H9 (cell line): ENCODE measurements at regions not wholly inside any gene's neighbourhood (a gene's known extent, or its start where the extent isn't known, plus 50 kb on each side); places are given as distances from the start of the nearest gene placed in this dataset.

Experiments
- DNase-seq: peaks from one replicate; pipeline ENCODE4 v3.0.0-alpha.2; 2017
- H2AFZ ChIP-seq: one replicate; pipeline ENCODE4 v1.6.1; 2013; ENCODE audit warnings: mild to moderate bottlenecking, low read length, control low read depth, moderate library complexity
- H2AK5ac ChIP-seq: 2 replicates; pipeline ENCODE4 v1.6.1; 2013; ENCODE audit warnings: low read length, control low read depth, mixed read lengths; ENCODE audit not compliant: insufficient read length
- H2BK120ac ChIP-seq: one replicate; pipeline ENCODE4 v1.6.1; 2013; ENCODE audit warnings: low read depth, mild to moderate bottlenecking, low read length, control low read depth, inconsistent platforms; ENCODE audit not compliant: poor library complexity, severe bottlenecking
- H2BK12ac ChIP-seq: 2 replicates; pipeline ENCODE4 v1.6.1; 2013; ENCODE audit warnings: low read length, control low read depth, mixed read lengths, low read depth; ENCODE audit not compliant: insufficient read length
- H2BK15ac ChIP-seq: 2 replicates; pipeline ENCODE4 v1.6.1; 2013; ENCODE audit warnings: low read depth, low read length, control low read depth
- H2BK20ac ChIP-seq: one replicate; pipeline ENCODE4 v1.6.1; 2013; ENCODE audit warnings: low read depth, mild to moderate bottlenecking, low read length, control low read depth, inconsistent platforms; ENCODE audit not compliant: poor library complexity, severe bottlenecking
- H2BK5ac ChIP-seq: 2 replicates; pipeline ENCODE4 v1.6.1; 2013; ENCODE audit warnings: low read length, control low read depth, mixed read lengths; ENCODE audit not compliant: insufficient read length
- H3K14ac ChIP-seq: 2 replicates; pipeline ENCODE4 v1.6.1; 2013; ENCODE audit warnings: low read length, control low read depth; ENCODE audit not compliant: insufficient read depth
- H3K18ac ChIP-seq: 2 replicates; pipeline ENCODE4 v1.6.1; 2013; ENCODE audit warnings: low read depth, mild to moderate bottlenecking, mixed read lengths, low read length, control low read depth; ENCODE audit not compliant: insufficient read length
- H3K23ac ChIP-seq: 2 replicates; pipeline ENCODE4 v1.6.1; 2013; ENCODE audit warnings: low read length, control low read depth, mixed read lengths, low read depth; ENCODE audit not compliant: insufficient read length
- H3K23me2 ChIP-seq: 2 replicates; pipeline ENCODE4 v1.6.1; 2013; ENCODE audit warnings: low read depth, mild to moderate bottlenecking, mixed read lengths, low read length, control low read depth; ENCODE audit not compliant: insufficient read length, poor library complexity, severe bottlenecking
- H3K27ac ChIP-seq: 2 replicates; pipeline ENCODE4 v1.5.1; 2013; ENCODE audit warnings: low read length, control low read depth, mixed read lengths, low read depth; ENCODE audit not compliant: insufficient read length
- H3K27me3 ChIP-seq: 2 replicates; pipeline ENCODE4 v1.6.1; 2013; ENCODE audit warnings: low read length, control low read depth, inconsistent platforms; ENCODE audit not compliant: insufficient read depth
- H3K4ac ChIP-seq: 2 replicates; pipeline ENCODE4 v1.6.1; 2013; ENCODE audit warnings: low read depth, mild to moderate bottlenecking, control low read depth, inconsistent platforms, low read length, moderate library complexity
- H3K4me1 ChIP-seq: 2 replicates; pipeline ENCODE4 v1.6.1; 2013; ENCODE audit warnings: low read length, control low read depth, inconsistent platforms; ENCODE audit not compliant: insufficient read depth
- H3K4me2 ChIP-seq: 2 replicates; pipeline ENCODE4 v1.6.1; 2013; ENCODE audit warnings: low read length, control low read depth, mixed read lengths; ENCODE audit not compliant: insufficient read length, insufficient read depth
- H3K56ac ChIP-seq: 2 replicates; pipeline ENCODE4 v1.6.1; 2013; ENCODE audit warnings: low read depth, mild to moderate bottlenecking, mixed read lengths, low read length, control low read depth; ENCODE audit not compliant: insufficient read length
- H3K79me1 ChIP-seq: 2 replicates; pipeline ENCODE4 v1.6.1; 2013; ENCODE audit warnings: low read depth, mild to moderate bottlenecking, moderate library complexity, low read length, control low read depth, inconsistent platforms; ENCODE audit not compliant: insufficient read depth, poor library complexity, severe bottlenecking
- H3K79me2 ChIP-seq: 2 replicates; pipeline ENCODE4 v1.6.1; 2013; ENCODE audit warnings: low read length, control low read depth, inconsistent platforms; ENCODE audit not compliant: insufficient read depth
- H3K9ac ChIP-seq: 2 replicates; pipeline ENCODE4 v1.6.1; 2013; ENCODE audit warnings: low read length, control low read depth, mixed read lengths; ENCODE audit not compliant: insufficient read length; ENCODE audit errors: extremely low read depth
- H3K9me3 ChIP-seq: one replicate; pipeline ENCODE4 v1.6.1; 2013; ENCODE audit warnings: low read depth, low read length, inconsistent platforms; ENCODE audit not compliant: control insufficient read depth
- H3T11ph ChIP-seq: one replicate; pipeline ENCODE4 v1.6.1; 2013; ENCODE audit warnings: mild to moderate bottlenecking, low read length, control low read depth, inconsistent platforms
- H4K20me1 ChIP-seq: one replicate; pipeline ENCODE4 v1.6.1; 2013; ENCODE audit not compliant: control insufficient read depth, insufficient read length, insufficient read depth
- H4K5ac ChIP-seq: 2 replicates; pipeline ENCODE4 v1.6.1; 2013; ENCODE audit warnings: low read depth, mild to moderate bottlenecking, mixed read lengths, low read length, control low read depth; ENCODE audit not compliant: insufficient read length
- H4K8ac ChIP-seq: replicated peaks from 2 replicates; pipeline ENCODE4 v1.6.1; 2013; ENCODE audit warnings: low read length, control low read depth, mixed read lengths, low read depth; ENCODE audit not compliant: insufficient read length
- H4K91ac ChIP-seq: 2 replicates; pipeline ENCODE4 v1.6.1; 2013; ENCODE audit warnings: low read depth, mild to moderate bottlenecking, moderate library complexity, mixed read lengths, low read length, control low read depth; ENCODE audit not compliant: insufficient read length
- H3K27ac Mint-ChIP-seq, 3 experiments: 2 replicates in 2 of 3; 3 replicates in 1 of 3; pipeline ENCODE4 v1.8.0; 2020 to 2021; ENCODE audit warnings: mixed read lengths in 3 of 3, mild to moderate bottlenecking in 1 of 3, moderate library complexity in 1 of 3
- H3K27me3 Mint-ChIP-seq: 2 replicates; pipeline ENCODE4 v1.8.0; 2021; ENCODE audit warnings: low read depth, mild to moderate bottlenecking, moderate library complexity, mixed read lengths
- H3K36me3 Mint-ChIP-seq, 3 experiments: 2 replicates in 2 of 3; 3 replicates in 1 of 3; pipeline ENCODE4 v1.8.0; 2020 to 2021; ENCODE audit warnings: low read depth in 3 of 3, mixed read lengths in 3 of 3; ENCODE audit not compliant: insufficient read depth in 1 of 3
- H3K4me1 Mint-ChIP-seq, 2 experiments: 2 replicates each; pipeline ENCODE4 v1.8.0; 2020; ENCODE audit warnings: mixed read lengths in 2 of 2
- H3K4me3 Mint-ChIP-seq, 2 experiments: 2 replicates in 1 of 2; 3 replicates in 1 of 2; pipeline ENCODE4 v1.8.0; 2020 to 2021; ENCODE audit warnings: mild to moderate bottlenecking in 2 of 2, mixed read lengths in 2 of 2, moderate library complexity in 1 of 2
- H3K9me3 Mint-ChIP-seq, 2 experiments: 2 replicates in 1 of 2; 3 replicates in 1 of 2; pipeline ENCODE4 v1.8.0; 2020; ENCODE audit warnings: mild to moderate bottlenecking in 2 of 2, mixed read lengths in 2 of 2, moderate library complexity in 1 of 2
- CTCF ChIP-seq: fragments of 200-600 bp; sonication (generic); conservative IDR thresholded peaks from 3 replicates; pipeline ENCODE4 v1.8.0; 2021; ENCODE audit warnings: antibody characterized with exemption, mild to moderate bottlenecking
- WGBS: extraction: QIAGEN DNeasy Blood & Tissue Kit; methylation state at CpG from one replicate; pipeline ENCODE4 v1.1.7; 2013; ENCODE audit warnings: missing lambda C conversion rate, low lambda C conversion rate, mixed read lengths; ENCODE audit not compliant: insufficient read length; ENCODE audit errors: extremely low coverage; 5-methylcytosine and 5-hydroxymethylcytosine counted together

DNA sequence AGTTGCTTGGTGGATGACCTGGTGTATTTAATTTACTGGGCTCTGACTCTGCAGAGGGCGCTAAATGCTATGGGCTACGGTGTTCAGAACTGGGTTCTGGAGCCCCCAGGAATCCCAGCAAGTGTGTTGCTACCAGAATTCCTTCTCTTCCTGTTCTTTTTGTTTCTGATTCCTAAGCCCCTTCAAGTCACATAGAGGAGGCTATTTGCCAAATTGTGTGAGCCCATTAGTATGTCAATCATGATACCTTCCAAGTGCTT, 358.2 kb upstream of the SPRED2 start:
- H3K56ac ChIP-seq = no peak overlapping the region
- no CpG with 5 or more reads among the region's 2 CpGs for WGBS
- no peaks in the 10 kb centered on the region for H3K79me1 ChIP-seq
- H2BK120ac ChIP-seq = no peak overlapping the region
- H3K4me2 ChIP-seq = no peak overlapping the region
- H3K27me3 ChIP-seq = no peaks in the 10 kb centered on the region
- no peak overlapping the region for H2AFZ ChIP-seq
- no peak overlapping the region for H2BK5ac ChIP-seq
- Mint-ChIP-seq H3K4me1 (peaks cover 8% of the 10 kb centered on the region in 2 experiments; a peak in 3 of 4 replicates), H3K9me3 (no peaks in the 10 kb centered on the region), H3K27me3 (peaks cover 3% of the 10 kb centered on the region), H3K4me3 (no peak overlapping the region), H3K27ac (no peak overlapping the region), H3K36me3 (no peaks in the 10 kb centered on the region)
- no peak overlapping the region for H3K14ac ChIP-seq
- TF ChIP-seq CTCF = peak; percentile 46; the same call in 2 of the 3 replicates
- H4K91ac ChIP-seq = no peak overlapping the region
- no peaks in the 10 kb centered on the region for H3K4me1 ChIP-seq
- no peak overlapping the region for H4K5ac ChIP-seq
- no peak overlapping the region for H3T11ph ChIP-seq
- H2BK15ac ChIP-seq = no peak overlapping the region
- H2AK5ac ChIP-seq = no peak overlapping the region
- H3K79me2 ChIP-seq = no peaks in the 10 kb centered on the region
- H3K9me3 ChIP-seq = no peaks in the 10 kb centered on the region
- H3K27ac ChIP-seq = no peak overlapping the region
- no peaks in the 10 kb centered on the region for H3K23me2 ChIP-seq
- no peaks in the 10 kb centered on the region for H4K20me1 ChIP-seq
- no peak overlapping the region for H3K23ac ChIP-seq
- H3K4ac ChIP-seq = no peak overlapping the region
- no peak overlapping the region for H3K9ac ChIP-seq
- no peak overlapping the region for H2BK20ac ChIP-seq
- H4K8ac ChIP-seq = no peak overlapping the region
- DNase-seq = peak; percentile 38
- no peak overlapping the region for H3K18ac ChIP-seq
- no peak overlapping the region for H2BK12ac ChIP-seq
